HepG2 (cell line): ENCODE measurements at regions not wholly inside any gene's neighbourhood (a gene's known extent, or its start where the extent isn't known, plus 50 kb on each side); places are given as distances from the start of the nearest gene placed in this dataset.

Experiments used
- ATAC-seq: fragments of 200-7000 bp; cut with Tn5 transposase; 3 replicates; pipeline ENCODE4 v1.9.1; 2020; ENCODE audit warnings: mild to moderate bottlenecking, moderate library complexity
- BruUV-seq: library from RNA; stranded (reverse); fragments of 400-500 nt; replicated peaks from 2 replicates; lab custom pipeline; 2021; lab: Mats Ljungman, UMichigan
- CTCF ChIA-PET: fragments of 300-600 bp; formaldehyde crosslinking; extraction: SDS; loops from one replicate; lab custom pipeline; 2021; ENCODE audit warnings: low total read pairs, inconsistent platforms, low intra/inter-chr PET ratio; lab: Yijun Ruan, JAX
- POLR2A ChIA-PET: fragments of 350-600 bp; sonication (Branson Sonifier 250); formaldehyde crosslinking; loops from one replicate; lab custom pipeline; 2020; ENCODE audit warnings: antibody characterized with exemption, inconsistent platforms; lab: Yijun Ruan, JAX
- DNase-seq: peaks from one replicate; pipeline ENCODE4 v3.0.0-alpha.2; 2015; ENCODE audit warnings: low spot score
- FAIRE-seq: peaks from 3 replicates; lab custom pipeline; 2011; peaks lifted over from hg19 to GRCh38; lab: Jason Lieb, UNC
- H2AFZ ChIP-seq: one replicate; pipeline ENCODE4 v1.6.1; 2011; ENCODE audit warnings: low read length, inconsistent platforms
- H3K27ac ChIP-seq: fragments of 300-600 bp; 3 replicates; pipeline ENCODE4 v1.8.0; 2011; ENCODE audit warnings: mixed run types, mild to moderate bottlenecking, mixed read lengths, low read length, inconsistent platforms; ENCODE audit not compliant: insufficient read depth; ENCODE audit errors: extremely low read length
- H3K27me3 ChIP-seq, 2 experiments: fragments of 200-600 bp in 1 of 2; 2 replicates in 1 of 2; 3 replicates in 1 of 2; pipeline versions ENCODE4 v1.6.0 to v1.8.0; 2011; ENCODE audit warnings: low read length in 2 of 2, mild to moderate bottlenecking in 2 of 2, moderate library complexity in 2 of 2, inconsistent platforms in 1 of 2; ENCODE audit not compliant: insufficient read depth in 2 of 2, control insufficient read depth in 1 of 2
- H3K36me3 ChIP-seq, 2 experiments: fragments of 200-600 bp in 1 of 2; replicated peaks in 1 of 2; 2 replicates in 1 of 2; 3 replicates in 1 of 2; pipeline versions ENCODE4 v1.5.1 to v1.8.0; 2011; ENCODE audit warnings: low read length in 2 of 2, inconsistent platforms in 1 of 2; ENCODE audit not compliant: insufficient read depth in 2 of 2, control insufficient read depth in 1 of 2
- H3K4me1 ChIP-seq: 2 replicates; pipeline ENCODE4 v1.5.1; 2012; ENCODE audit warnings: low read length, inconsistent platforms; ENCODE audit not compliant: insufficient read depth
- H3K4me2 ChIP-seq: 2 replicates; pipeline ENCODE4 v1.6.0; 2011; ENCODE audit warnings: low read depth, low read length, inconsistent platforms
- H3K4me3 ChIP-seq, 3 experiments: fragments of 200-600 bp in 1 of 3; sonication (generic), shearing (Covaris generic) in 1 of 3; replicated peaks in 1 of 3; 2 replicates each; pipeline ENCODE4 v1.5.1; 2011 to 2016; ENCODE audit warnings: low read length in 3 of 3, inconsistent platforms in 2 of 3, low read depth in 2 of 3, mild to moderate bottlenecking in 2 of 3, control low read depth in 1 of 3, mixed read lengths in 1 of 3; ENCODE audit not compliant: insufficient read depth in 1 of 3
- H3K79me2 ChIP-seq: one replicate; pipeline ENCODE4 v1.6.1; 2011; ENCODE audit warnings: low read length, inconsistent platforms; ENCODE audit not compliant: insufficient read depth
- H3K9ac ChIP-seq: 2 replicates; pipeline ENCODE4 v1.6.0; 2011; ENCODE audit warnings: mild to moderate bottlenecking, low read depth, low read length, inconsistent platforms; ENCODE audit not compliant: insufficient read depth
- H3K9me3 ChIP-seq: 2 replicates; pipeline ENCODE4 v1.5.1; 2012; ENCODE audit warnings: mild to moderate bottlenecking, low read length
- H4K20me1 ChIP-seq: 2 replicates; pipeline ENCODE4 v1.6.0; 2011; ENCODE audit warnings: inconsistent platforms, mild to moderate bottlenecking, low read length, moderate library complexity; ENCODE audit not compliant: insufficient read depth
- ASH2L ChIP-seq: fragments of 300-600, 200-600 bp; sonication (generic); IDR thresholded peaks from 2 replicates; pipeline ENCODE4 v1.7.0; 2017; ENCODE audit warnings: low read depth, mild to moderate bottlenecking, moderate library complexity, mixed read lengths, low read length; ENCODE audit not compliant: insufficient read length
- FOSL2 ChIP-seq: sonication (generic); formaldehyde crosslinking; IDR thresholded peaks from 2 replicates; pipeline ENCODE4 v1.4.0; 2020; ENCODE audit warnings: missing genetic modification reagents
- HNF4G ChIP-seq, 2 experiments: sonication (generic) in 1 of 2; formaldehyde crosslinking in 1 of 2; IDR thresholded peaks; 2 replicates each; pipeline versions ENCODE4 v1.4.0 to v1.6.1; 2011 to 2020; ENCODE audit warnings: borderline replicate concordance in 2 of 2, low read depth in 2 of 2, mild to moderate bottlenecking in 2 of 2, low read length in 1 of 2, missing genetic modification reagents in 1 of 2, moderate library complexity in 1 of 2
- MYPOP ChIP-seq: sonication (generic); formaldehyde crosslinking; IDR thresholded peaks from 2 replicates; pipeline ENCODE4 v1.8.1; 2023; ENCODE audit warnings: mild to moderate bottlenecking, moderate library complexity, missing genetic modification reagents
- PAF1 ChIP-seq: IDR thresholded peaks from 2 replicates; pipeline ENCODE4 v1.6.1; 2016; ENCODE audit warnings: missing genetic modification reagents, missing compliant biosample characterization
- PRMT3 ChIP-seq: sonication (generic); formaldehyde crosslinking; IDR thresholded peaks from 2 replicates; pipeline ENCODE4 v1.8.1; 2022; ENCODE audit warnings: low read depth, mild to moderate bottlenecking, moderate library complexity, missing genetic modification reagents, borderline replicate concordance
- SIX4 ChIP-seq: sonication (generic); formaldehyde crosslinking; IDR thresholded peaks from 2 replicates; pipeline ENCODE4 v1.4.0; 2020; ENCODE audit warnings: missing genetic modification reagents
- SMAD1 ChIP-seq: sonication (generic); formaldehyde crosslinking; IDR thresholded peaks from 2 replicates; pipeline ENCODE4 v1.4.0; 2020; ENCODE audit warnings: missing genetic modification reagents, low read depth, mild to moderate bottlenecking, borderline replicate concordance
- SNRNP70 ChIP-seq: fragments of 200-400 bp; formaldehyde crosslinking; IDR thresholded peaks from 2 replicates; pipeline ENCODE4 v1.6.1; 2017; ENCODE audit warnings: mild to moderate bottlenecking, low read depth, low read length, moderate library complexity
- TBP ChIP-seq: sonication (generic); formaldehyde crosslinking; IDR thresholded peaks from 2 replicates; pipeline ENCODE4 v1.5.0; 2020; ENCODE audit warnings: missing genetic modification reagents
- ZHX1 ChIP-seq: sonication (generic); formaldehyde crosslinking; IDR thresholded peaks from 2 replicates; pipeline ENCODE4 v1.8.1; 2022; ENCODE audit warnings: low read depth, mild to moderate bottlenecking, missing genetic modification reagents
- ZNF24 ChIP-seq: fragments of 450-650 bp; IDR thresholded peaks from 2 replicates; pipeline ENCODE4 v1.6.1; 2017; ENCODE audit warnings: antibody characterized with exemption, mild to moderate bottlenecking
- ZNF496 ChIP-seq: sonication (generic); formaldehyde crosslinking; IDR thresholded peaks from 2 replicates; pipeline ENCODE4 v1.8.1; 2023; ENCODE audit warnings: mild to moderate bottlenecking, moderate library complexity, missing genetic modification reagents; ENCODE audit not compliant: insufficient replicate concordance
- ZNF737 ChIP-seq: sonication (generic); formaldehyde crosslinking; IDR thresholded peaks from 2 replicates; pipeline ENCODE4 v1.5.0; 2020; ENCODE audit warnings: missing genetic modification reagents, mild to moderate bottlenecking, borderline replicate concordance
- ZNF83 ChIP-seq: sonication (generic); formaldehyde crosslinking; IDR thresholded peaks from 2 replicates; pipeline ENCODE4 v1.4.0; 2020; ENCODE audit warnings: missing genetic modification reagents, mild to moderate bottlenecking, borderline replicate concordance
- WGBS: methylation state at CpG from one replicate; pipeline ENCODE4 v1.1.6; 2017; ENCODE audit warnings: low lambda C conversion rate; 5-methylcytosine and 5-hydroxymethylcytosine counted together
- in situ Hi-C: cut with HindIII; loops from 2 replicates; pipeline ENCODE4 v1.10.0; 2017; ENCODE audit warnings: low pct_unique_long_range_greater_than_20kb; ENCODE audit not compliant: extremely low pct_ligation_motif_present
- intact Hi-C: fragments of 100-400 bp; cut with micrococcal nuclease; formaldehyde crosslinking; loops from one replicate; pipeline ENCODE4 v1.10.0; 2022; ENCODE audit not compliant: unreplicated experiment
- TF ChIP-seq, protein P1 (sequence below): sonication (generic); formaldehyde crosslinking; IDR thresholded peaks from 2 replicates; pipeline ENCODE4 v1.5.1; 2020; ENCODE audit warnings: missing genetic modification reagents, mild to moderate bottlenecking, borderline replicate concordance

- Histone ChIP-seq H3K4me3 (no peak overlapping the region), H3K9me3 (peaks cover 50% of the 10 kb centered on the region)
Observed at GRCh38 chr5:25568294-25568693, 923.5 kb upstream of the CDH10 start.

More at GRCh38 chr5:25568294-25568693, 923.5 kb upstream of the CDH10 start:
- in situ Hi-C loops (no loop called here), intact Hi-C loops (no loop called here)
- Histone ChIP-seq H2AFZ (no peak overlapping the region), H3K9ac (no peak overlapping the region), H3K4me1 (no peaks in the 10 kb centered on the region), H4K20me1 (no peaks in the 10 kb centered on the region), H3K4me2 (no peak overlapping the region), H3K27ac (no peak overlapping the region), H3K79me2 (no peaks in the 10 kb centered on the region), H3K27me3 (no peaks in the 10 kb centered on the region), H3K36me3 (no peaks in the 10 kb centered on the region)
- 10% methylated on average over 1 of the region's 1 CpG for WGBS
- no peak for ATAC-seq
- no TSS peak for BruUV-seq
- POLR2A ChIA-PET = no interaction called here
- CTCF ChIA-PET = no interaction called here
- no peak for FAIRE-seq
- no peak for DNase-seq
- no peak for TF ChIP-seq ZNF496 (CRISPR knock-in tag)
- no peak for TF ChIP-seq ZNF24
- TF ChIP-seq, protein P1, sequence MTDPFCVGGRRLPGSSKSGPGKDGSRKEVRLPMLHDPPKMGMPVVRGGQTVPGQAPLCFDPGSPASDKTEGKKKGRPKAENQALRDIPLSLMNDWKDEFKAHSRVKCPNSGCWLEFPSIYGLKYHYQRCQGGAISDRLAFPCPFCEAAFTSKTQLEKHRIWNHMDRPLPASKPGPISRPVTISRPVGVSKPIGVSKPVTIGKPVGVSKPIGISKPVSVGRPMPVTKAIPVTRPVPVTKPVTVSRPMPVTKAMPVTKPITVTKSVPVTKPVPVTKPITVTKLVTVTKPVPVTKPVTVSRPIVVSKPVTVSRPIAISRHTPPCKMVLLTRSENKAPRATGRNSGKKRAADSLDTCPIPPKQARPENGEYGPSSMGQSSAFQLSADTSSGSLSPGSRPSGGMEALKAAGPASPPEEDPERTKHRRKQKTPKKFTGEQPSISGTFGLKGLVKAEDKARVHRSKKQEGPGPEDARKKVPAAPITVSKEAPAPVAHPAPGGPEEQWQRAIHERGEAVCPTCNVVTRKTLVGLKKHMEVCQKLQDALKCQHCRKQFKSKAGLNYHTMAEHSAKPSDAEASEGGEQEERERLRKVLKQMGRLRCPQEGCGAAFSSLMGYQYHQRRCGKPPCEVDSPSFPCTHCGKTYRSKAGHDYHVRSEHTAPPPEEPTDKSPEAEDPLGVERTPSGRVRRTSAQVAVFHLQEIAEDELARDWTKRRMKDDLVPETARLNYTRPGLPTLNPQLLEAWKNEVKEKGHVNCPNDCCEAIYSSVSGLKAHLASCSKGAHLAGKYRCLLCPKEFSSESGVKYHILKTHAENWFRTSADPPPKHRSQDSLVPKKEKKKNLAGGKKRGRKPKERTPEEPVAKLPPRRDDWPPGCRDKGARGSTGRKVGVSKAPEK (CRISPR knock-in tag) = no peak
- TF ChIP-seq ZNF83 (CRISPR knock-in tag) = no peak
- TF ChIP-seq MYPOP = no peak
- no peak for TF ChIP-seq SNRNP70
- TF ChIP-seq HNF4G (IDR thresholded peaks at IDR 0.05; ENCODE audit: borderline replicate concordance, low read depth, low read length) = no peak
- no peak for TF ChIP-seq HNF4G (CRISPR knock-in tag; IDR thresholded peaks at IDR 0.05; ENCODE audit: borderline replicate concordance, low read depth)
- TF ChIP-seq ZNF737 (CRISPR knock-in tag) = no peak
- no peak for TF ChIP-seq FOSL2 (CRISPR knock-in tag)
- TF ChIP-seq PAF1 (CRISPR knock-in tag) = no peak
- no peak for TF ChIP-seq TBP (CRISPR knock-in tag)
- no peak for TF ChIP-seq PRMT3 (CRISPR knock-in tag)
- no peak for TF ChIP-seq ASH2L
- no peak for TF ChIP-seq SMAD1 (CRISPR knock-in tag)
- TF ChIP-seq ZHX1 = no peak
- TF ChIP-seq SIX4 (CRISPR knock-in tag) = no peak
